ENCODE measurements at regions not wholly inside any gene's neighbourhood (a gene's known extent, or its start where the extent isn't known, plus 50 kb on each side); places are given as distances from the start of the nearest gene placed in this dataset.

- no peak overlapping the region for H3K27ac ChIP-seq (ENCODE audit: poor library complexity, severe bottlenecking)
- H3K36me3 ChIP-seq (ENCODE audit: low read depth) = no peaks in the 10 kb centered on the region
- no peak for ATAC-seq (ENCODE audit: low read depth)
- DNase-seq (ENCODE audit: low spot score) = no peak
- H3K4me3 ChIP-seq (ENCODE audit: severe bottlenecking) = no peak overlapping the region
- no peaks in the 10 kb centered on the region for H3K9me3 ChIP-seq (ENCODE audit: severe bottlenecking)
- no peaks in the 10 kb centered on the region for H3K27me3 ChIP-seq (ENCODE audit: insufficient read depth, poor library complexity, severe bottlenecking)
- no peaks in the 10 kb centered on the region for H3K4me1 ChIP-seq (ENCODE audit: insufficient read depth, poor library complexity, severe bottlenecking)
- no peak for TF ChIP-seq CTCF (IDR thresholded peaks at IDR 0.05; ENCODE audit: poor library complexity, severe bottlenecking)
Measured at GRCh38 chr12:30466093-30466585, 229.5 kb downstream of the IPO8 start.

GRCh38 chr12:30463636-30464035 lies 232.0 kb downstream of the IPO8 start:
- Histone ChIP-seq H3K9me3 (ENCODE audit: severe bottlenecking) (no peaks in the 10 kb centered on the region), H3K27ac (ENCODE audit: poor library complexity, severe bottlenecking) (no peak overlapping the region), H3K4me3 (ENCODE audit: severe bottlenecking) (no peak overlapping the region), H3K4me1 (ENCODE audit: insufficient read depth, poor library complexity, severe bottlenecking) (no peaks in the 10 kb centered on the region), H3K27me3 (ENCODE audit: insufficient read depth, poor library complexity, severe bottlenecking) (no peaks in the 10 kb centered on the region), H3K36me3 (ENCODE audit: low read depth) (no peaks in the 10 kb centered on the region)
- DNase-seq (ENCODE audit: low spot score) (no peak), ATAC-seq (ENCODE audit: low read depth) (no peak)
- no peak for TF ChIP-seq CTCF (IDR thresholded peaks at IDR 0.05; ENCODE audit: poor library complexity, severe bottlenecking)

GRCh38 chr12:30462249-30462648 lies 233.4 kb downstream of the IPO8 start:
- Histone ChIP-seq H3K4me3 (ENCODE audit: severe bottlenecking) (no peak overlapping the region), H3K4me1 (ENCODE audit: insufficient read depth, poor library complexity, severe bottlenecking) (no peaks in the 10 kb centered on the region)

GRCh38 chr12:30461026-30461615 lies 234.5 kb downstream of the IPO8 start:
- H3K27ac ChIP-seq (ENCODE audit: poor library complexity, severe bottlenecking) = no peak overlapping the region
- no peaks in the 10 kb centered on the region for H3K9me3 ChIP-seq (ENCODE audit: severe bottlenecking)
- no peaks in the 10 kb centered on the region for H3K36me3 ChIP-seq (ENCODE audit: low read depth)
- TF ChIP-seq CTCF (IDR thresholded peaks at IDR 0.05; ENCODE audit: poor library complexity, severe bottlenecking) = no peak
- DNase-seq (ENCODE audit: low spot score) = no peak
- H3K4me3 ChIP-seq (ENCODE audit: severe bottlenecking) = no peak overlapping the region
- no peak for ATAC-seq (ENCODE audit: low read depth)
- no peaks in the 10 kb centered on the region for H3K4me1 ChIP-seq (ENCODE audit: insufficient read depth, poor library complexity, severe bottlenecking)
- H3K27me3 ChIP-seq (ENCODE audit: insufficient read depth, poor library complexity, severe bottlenecking) = no peaks in the 10 kb centered on the region

More at GRCh38 chr12:30462249-30462648, 233.4 kb downstream of the IPO8 start:
- Histone ChIP-seq H3K27me3 (ENCODE audit: insufficient read depth, poor library complexity, severe bottlenecking) (no peaks in the 10 kb centered on the region), H3K36me3 (ENCODE audit: low read depth) (no peaks in the 10 kb centered on the region), H3K9me3 (ENCODE audit: severe bottlenecking) (no peaks in the 10 kb centered on the region), H3K27ac (ENCODE audit: poor library complexity, severe bottlenecking) (no peak overlapping the region)
- ATAC-seq (ENCODE audit: low read depth) (no peak), DNase-seq (ENCODE audit: low spot score) (no peak)
- no peak for TF ChIP-seq CTCF (IDR thresholded peaks at IDR 0.05; ENCODE audit: poor library complexity, severe bottlenecking)

GRCh38 chr12:30458453-30458852 lies 237.2 kb downstream of the IPO8 start:
- Histone ChIP-seq H3K36me3 (ENCODE audit: low read depth) (no peaks in the 10 kb centered on the region), H3K4me3 (ENCODE audit: severe bottlenecking) (no peak overlapping the region), H3K27me3 (ENCODE audit: insufficient read depth, poor library complexity, severe bottlenecking) (no peaks in the 10 kb centered on the region), H3K4me1 (ENCODE audit: insufficient read depth, poor library complexity, severe bottlenecking) (no peaks in the 10 kb centered on the region), H3K27ac (ENCODE audit: poor library complexity, severe bottlenecking) (no peak overlapping the region), H3K9me3 (ENCODE audit: severe bottlenecking) (no peaks in the 10 kb centered on the region)
- no peak for TF ChIP-seq CTCF (IDR thresholded peaks at IDR 0.05; ENCODE audit: poor library complexity, severe bottlenecking)
- no peak for ATAC-seq (ENCODE audit: low read depth)
- DNase-seq (ENCODE audit: low spot score) = no peak

Measured in RWPE2 (cell line).